ENCODE measurements at regions not wholly inside any gene's neighbourhood (a gene's known extent, or its start where the extent isn't known, plus 50 kb on each side); places are given as distances from the start of the nearest gene placed in this dataset.

- H3K36me3 ChIP-seq, result no peaks in the 10 kb centered on the region
- H3K4me1 ChIP-seq, result peaks cover 23% of the 10 kb centered on the region
- no peak overlapping the region for H3K4me2 ChIP-seq
- no peaks in the 10 kb centered on the region for H3K27me3 ChIP-seq
- peaks cover 23% of the 10 kb centered on the region for H3F3A ChIP-seq (ENCODE audit: low read depth)
- no peak overlapping the region for H3K4me3 ChIP-seq
- H3K9ac ChIP-seq, result no peak overlapping the region
- Mint-ChIP-seq H3K27me3 (ENCODE audit: insufficient read depth, low read depth) (peaks cover 2% of the 10 kb centered on the region), H3K4me1 (peaks cover 11% of the 10 kb centered on the region), H3K9me3 (peaks cover 3% of the 10 kb centered on the region), H3K4me3 (no peak overlapping the region), H3K27ac (no peak overlapping the region), H3K36me3 (peaks cover 15% of the 10 kb centered on the region)
- no peak overlapping the region for H3K27ac ChIP-seq
- no peaks in the 10 kb centered on the region for H3K9me3 ChIP-seq (ENCODE audit: low read depth)
- H2AFZ ChIP-seq (replicated peaks), result no peak overlapping the region
- DNase-seq (ENCODE audit: low spot score), result no peak
- H4K20me1 ChIP-seq (ENCODE audit: low read depth), result peaks cover 16% of the 10 kb centered on the region
- peaks cover 7% of the 10 kb centered on the region for H3K79me2 ChIP-seq (ENCODE audit: low read depth)
- TF ChIP-seq EZH2 (IDR thresholded peaks at IDR 0.05), result no peak
- no peak for TF ChIP-seq EZH2phosphoT487 (IDR thresholded peaks at IDR 0.05)
- no peak for TF ChIP-seq CTCF (IDR thresholded peaks at IDR 0.05)
Measured at GRCh38 chr4:56182356-56182755, 204.9 kb downstream of the AASDH start.

- peaks cover 8% of the 10 kb centered on the region for H3K9me3 ChIP-seq (ENCODE audit: low read depth)
- Mint-ChIP-seq H3K27me3 (ENCODE audit: insufficient read depth, low read depth) (peaks cover 2% of the 10 kb centered on the region), H3K4me3 (no peak overlapping the region), H3K9me3 (peaks cover 13% of the 10 kb centered on the region), H3K27ac (no peak overlapping the region), H3K36me3 (peaks cover 20% of the 10 kb centered on the region), H3K4me1 (peaks cover 3% of the 10 kb centered on the region)
- no peaks in the 10 kb centered on the region for H3K27me3 ChIP-seq
- peaks cover 15% of the 10 kb centered on the region for H3F3A ChIP-seq (ENCODE audit: low read depth)
- H3K36me3 ChIP-seq, result peaks cover 7% of the 10 kb centered on the region
- TF ChIP-seq CTCF (IDR thresholded peaks at IDR 0.05) (no peak), EZH2 (IDR thresholded peaks at IDR 0.05) (no peak), EZH2phosphoT487 (IDR thresholded peaks at IDR 0.05) (no peak)
- no peak for DNase-seq (ENCODE audit: low spot score)
- H3K4me2 ChIP-seq, result no peak overlapping the region
- H3K79me2 ChIP-seq (ENCODE audit: low read depth), result peaks cover 17% of the 10 kb centered on the region
- H3K27ac ChIP-seq, result no peak overlapping the region
- no peak overlapping the region for H3K4me3 ChIP-seq
- H2AFZ ChIP-seq (replicated peaks), result no peak overlapping the region
- peaks cover 16% of the 10 kb centered on the region for H3K4me1 ChIP-seq
- H3K9ac ChIP-seq, result no peak overlapping the region
- H4K20me1 ChIP-seq (ENCODE audit: low read depth), result peaks cover 6% of the 10 kb centered on the region
Measured at GRCh38 chr4:56181140-56181953, 205.9 kb downstream of the AASDH start.

GRCh38 chr4:56169061-56169460, 218.2 kb downstream of the AASDH start:
- Histone ChIP-seq H3K4me3 (no peak overlapping the region), H3K9ac (no peak overlapping the region), H3K27ac (no peak overlapping the region), H3K9me3 (ENCODE audit: low read depth) (peaks cover 6% of the 10 kb centered on the region), H3K4me1 (peaks cover 9% of the 10 kb centered on the region), H3K4me2 (no peak overlapping the region), H2AFZ (replicated peaks) (no peak overlapping the region), H3K79me2 (ENCODE audit: low read depth) (peaks cover 5% of the 10 kb centered on the region), H3K36me3 (peaks cover 5% of the 10 kb centered on the region), H3F3A (ENCODE audit: low read depth) (peaks cover 5% of the 10 kb centered on the region), H3K27me3 (no peaks in the 10 kb centered on the region), H4K20me1 (ENCODE audit: low read depth) (peaks cover 11% of the 10 kb centered on the region)
- peaks cover 7% of the 10 kb centered on the region for H3K9me3 Mint-ChIP-seq
- DNase-seq (ENCODE audit: low spot score), result no peak
- no peak overlapping the region for H3K27ac Mint-ChIP-seq
- H3K4me1 Mint-ChIP-seq, result no peaks in the 10 kb centered on the region
- H3K4me3 Mint-ChIP-seq, result no peak overlapping the region
- TF ChIP-seq EZH2phosphoT487 (IDR thresholded peaks at IDR 0.05) (no peak), EZH2 (IDR thresholded peaks at IDR 0.05) (no peak), CTCF (IDR thresholded peaks at IDR 0.05) (no peak)
- peaks cover 16% of the 10 kb centered on the region for H3K36me3 Mint-ChIP-seq
- H3K27me3 Mint-ChIP-seq (ENCODE audit: insufficient read depth, low read depth), result peaks cover 2% of the 10 kb centered on the region
